A673 (cell line): ENCODE measurements at regions not wholly inside any gene's neighbourhood (a gene's known extent, or its start where the extent isn't known, plus 50 kb on each side); places are given as distances from the start of the nearest gene placed in this dataset.

Experiments used
- BruUV-seq: library from RNA; stranded (reverse); fragments of 400-500 nt; replicated peaks from 2 replicates; lab custom pipeline; 2021; lab: Mats Ljungman, UMichigan
- CTCF ChIA-PET: fragments of 300-600 bp; sonication (Branson Sonifier 250); formaldehyde crosslinking; loops from one replicate; lab custom pipeline; 2022; ENCODE audit warnings: antibody characterized with exemption; lab: Charles Lee
- POLR2A ChIA-PET: fragments of 300-600 bp; sonication (Branson Sonifier 250); formaldehyde crosslinking; loops from one replicate; lab custom pipeline; 2022; ENCODE audit warnings: antibody characterized with exemption; ENCODE audit not compliant: low non-redundant PET; lab: Charles Lee
- DNase-seq: peaks from one replicate; pipeline ENCODE4 v3.0.0-alpha.2; 2015; ENCODE audit warnings: low spot score
- H3K27ac ChIP-seq: fragments of 200-600 bp; sonication (generic); 2 replicates; pipeline ENCODE4 v1.5.1; 2016; ENCODE audit warnings: mixed run types, low read depth, mild to moderate bottlenecking, mixed read lengths, antibody characterized with exemption, low read length; ENCODE audit not compliant: poor library complexity, severe bottlenecking
- H3K27me3 ChIP-seq: fragments of 200-600 bp; sonication (generic); replicated peaks from 2 replicates; pipeline ENCODE4 v1.6.1; 2017; ENCODE audit warnings: mixed run types, low read depth, mild to moderate bottlenecking, mixed read lengths, antibody characterized with exemption, low read length; ENCODE audit not compliant: insufficient read depth, poor library complexity
- H3K36me3 ChIP-seq: fragments of 200-600 bp; sonication (generic); 2 replicates; pipeline ENCODE4 v1.6.1; 2016; ENCODE audit warnings: mixed run types, mild to moderate bottlenecking, mixed read lengths, antibody characterized with exemption, low read length; ENCODE audit not compliant: insufficient read depth, poor library complexity, severe bottlenecking
- H3K4me1 ChIP-seq: fragments of 200-600 bp; sonication (generic); 2 replicates; pipeline ENCODE4 v1.6.1; 2017; ENCODE audit warnings: mixed run types, mild to moderate bottlenecking, mixed read lengths, antibody characterized with exemption, low read length; ENCODE audit not compliant: insufficient read depth, poor library complexity, severe bottlenecking
- H3K4me3 ChIP-seq: fragments of 200-600 bp; sonication (generic); 2 replicates; pipeline ENCODE4 v1.5.1; 2016; ENCODE audit warnings: low read depth, mixed run types, mild to moderate bottlenecking, mixed read lengths, low read length; ENCODE audit not compliant: poor library complexity, severe bottlenecking
- H3K9me3 ChIP-seq: fragments of 200-600 bp; sonication (generic); 2 replicates; pipeline ENCODE4 v1.6.1; 2016; ENCODE audit warnings: mixed run types, low read depth, mild to moderate bottlenecking, mixed read lengths, antibody characterized with exemption, low read length; ENCODE audit not compliant: poor library complexity, severe bottlenecking
- EZH2 ChIP-seq: fragments of 200-600 bp; sonication (generic); IDR thresholded peaks from 2 replicates; pipeline ENCODE4 v1.6.1; 2017; ENCODE audit warnings: borderline replicate concordance, low read depth, mild to moderate bottlenecking, mixed read lengths, antibody characterized with exemption, low read length; ENCODE audit not compliant: poor library complexity, severe bottlenecking
- intact Hi-C: fragments of 100-400 bp; cut with micrococcal nuclease; formaldehyde crosslinking; loops from one replicate; pipeline ENCODE4 v1.10.0; 2022; ENCODE audit not compliant: unreplicated experiment
- TF ChIP-seq, protein P1 (sequence below): fragments of 300-800, 200-600 bp; sonication (generic); conservative IDR thresholded peaks from 2 replicates; pipeline ENCODE4 v1.5.1; 2017; ENCODE audit warnings: low read depth, mild to moderate bottlenecking, antibody characterized with exemption, low read length, moderate library complexity, mixed read lengths

DNA sequence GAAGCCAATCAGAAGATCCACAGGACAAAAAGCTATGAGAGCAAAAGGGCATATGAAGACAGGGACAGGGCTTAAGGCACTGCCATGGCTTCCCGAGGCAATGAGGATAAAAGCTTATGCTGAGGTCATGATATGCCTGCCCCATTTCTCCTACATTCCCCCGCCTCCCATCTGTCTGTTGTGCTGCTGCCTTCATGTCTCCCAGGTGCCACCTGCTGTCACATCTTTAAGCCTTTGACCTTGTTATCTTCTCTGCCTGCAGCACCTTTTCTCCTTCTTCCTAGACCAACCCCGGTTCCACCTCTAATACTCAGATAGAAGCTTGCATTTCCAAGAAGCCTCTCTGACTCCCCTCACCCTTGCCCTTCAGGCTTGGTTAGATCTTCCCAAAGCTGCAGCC, 213.8 kb downstream of the ARRDC4 start:
- intact Hi-C loops: no loop called here
- BruUV-seq: no TSS peak

DNA sequence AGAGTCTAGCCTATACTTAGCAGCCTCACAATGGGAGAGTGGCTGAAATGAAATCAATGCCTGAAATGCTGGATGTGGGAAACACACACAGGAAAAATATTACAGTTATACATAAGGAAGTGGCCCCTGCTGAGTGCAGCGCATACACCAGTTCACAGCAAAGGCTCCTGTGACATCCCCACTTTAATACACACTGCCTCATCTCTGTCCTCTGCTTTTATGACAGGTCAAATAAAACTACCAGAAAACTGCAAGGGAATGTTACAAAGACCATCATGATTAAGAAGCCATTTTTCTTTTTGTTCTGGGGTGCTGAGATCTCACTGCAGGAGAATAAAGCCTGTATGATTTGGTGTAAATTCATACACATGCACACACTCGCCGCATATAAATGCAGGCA, 214.3 kb downstream of the ARRDC4 start:
- ChIA-PET CTCF (no interaction called here), POLR2A (no interaction called here)
- DNase-seq: no peak
- Histone ChIP-seq H3K36me3 (no peaks in the 10 kb centered on the region), H3K9me3 (no peaks in the 10 kb centered on the region), H3K27ac (no peak overlapping the region), H3K4me3 (no peak overlapping the region), H3K27me3 (peaks cover 30% of the 10 kb centered on the region), H3K4me1 (no peaks in the 10 kb centered on the region)
- BruUV-seq: no TSS peak
- TF ChIP-seq, protein P1, sequence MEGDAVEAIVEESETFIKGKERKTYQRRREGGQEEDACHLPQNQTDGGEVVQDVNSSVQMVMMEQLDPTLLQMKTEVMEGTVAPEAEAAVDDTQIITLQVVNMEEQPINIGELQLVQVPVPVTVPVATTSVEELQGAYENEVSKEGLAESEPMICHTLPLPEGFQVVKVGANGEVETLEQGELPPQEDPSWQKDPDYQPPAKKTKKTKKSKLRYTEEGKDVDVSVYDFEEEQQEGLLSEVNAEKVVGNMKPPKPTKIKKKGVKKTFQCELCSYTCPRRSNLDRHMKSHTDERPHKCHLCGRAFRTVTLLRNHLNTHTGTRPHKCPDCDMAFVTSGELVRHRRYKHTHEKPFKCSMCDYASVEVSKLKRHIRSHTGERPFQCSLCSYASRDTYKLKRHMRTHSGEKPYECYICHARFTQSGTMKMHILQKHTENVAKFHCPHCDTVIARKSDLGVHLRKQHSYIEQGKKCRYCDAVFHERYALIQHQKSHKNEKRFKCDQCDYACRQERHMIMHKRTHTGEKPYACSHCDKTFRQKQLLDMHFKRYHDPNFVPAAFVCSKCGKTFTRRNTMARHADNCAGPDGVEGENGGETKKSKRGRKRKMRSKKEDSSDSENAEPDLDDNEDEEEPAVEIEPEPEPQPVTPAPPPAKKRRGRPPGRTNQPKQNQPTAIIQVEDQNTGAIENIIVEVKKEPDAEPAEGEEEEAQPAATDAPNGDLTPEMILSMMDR: no peak
- TF ChIP-seq EZH2: no peak
- intact Hi-C loops: loop anchor here (5.0 kb wide), 4 partner anchors 88 to 418 kb away; no protein-coding TSS in a partner anchor

More for the DNA sequence above, 213.8 kb downstream of the ARRDC4 start:
- H3K4me1 ChIP-seq: no peaks in the 10 kb centered on the region
- no peaks in the 10 kb centered on the region for H3K36me3 ChIP-seq
- POLR2A ChIA-PET: no interaction called here
- CTCF ChIA-PET: no interaction called here
- H3K9me3 ChIP-seq: no peaks in the 10 kb centered on the region
- TF ChIP-seq EZH2: no peak
- TF ChIP-seq, protein P1: no peak
- no peak overlapping the region for H3K4me3 ChIP-seq
- no peak for DNase-seq
- peaks cover 29% of the 10 kb centered on the region for H3K27me3 ChIP-seq
- H3K27ac ChIP-seq: no peak overlapping the region

DNA sequence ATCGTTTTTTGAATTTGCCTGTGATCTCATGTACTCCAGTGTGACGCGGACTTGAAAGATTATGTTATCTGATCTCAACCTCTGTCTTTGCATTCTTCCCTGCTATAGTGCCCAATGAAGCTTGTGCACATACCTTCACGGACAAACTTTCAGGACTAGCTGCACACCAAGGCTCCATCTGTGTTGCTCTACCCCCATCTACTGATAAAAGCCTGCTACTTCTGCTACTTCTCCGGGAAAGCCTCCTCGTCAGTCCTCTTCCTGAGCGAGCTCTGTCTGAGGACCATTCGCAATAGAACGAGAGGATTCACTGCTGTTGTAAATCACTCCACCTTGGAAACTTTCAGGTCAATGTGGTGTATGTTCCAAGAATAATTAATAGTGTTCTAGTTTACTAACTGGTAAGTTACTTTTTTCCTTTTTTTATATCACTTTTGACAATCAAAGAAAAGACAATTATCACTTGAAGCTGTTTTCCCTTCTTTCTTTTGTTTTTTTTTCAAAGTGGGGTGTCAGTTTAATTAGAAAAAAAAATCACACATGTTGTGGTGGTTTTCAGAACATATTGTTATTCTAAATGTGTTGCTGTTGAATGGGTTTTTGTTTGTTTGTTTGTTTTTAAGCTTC, 217.6 kb downstream of the ARRDC4 start:
- intact Hi-C loops: loop anchor here (1.0 to 5.0 kb wide), 6 partner anchors 91 to 421 kb away; no protein-coding TSS in a partner anchor

More for the DNA sequence above, 217.6 kb downstream of the ARRDC4 start:
- POLR2A ChIA-PET: interaction anchor here (0.7 kb wide), 1 partner anchor 422 kb away, joined by 13 read pairs; no protein-coding TSS in a partner anchor
- Histone ChIP-seq H3K36me3 (no peaks in the 10 kb centered on the region), H3K4me3 (no peak overlapping the region), H3K4me1 (no peaks in the 10 kb centered on the region), H3K9me3 (no peaks in the 10 kb centered on the region), H3K27ac (no peak overlapping the region), H3K27me3 (peaks cover 37% of the 10 kb centered on the region)
- DNase-seq: peak; percentile 83
- TF ChIP-seq, protein P1: peak; percentile 81
- TF ChIP-seq EZH2: no peak
- CTCF ChIA-PET: interaction anchor here (0.5 to 1.3 kb wide), 7 partner anchors 35 to 712 kb away, joined by 3 to 8 read pairs (median 5); no protein-coding TSS in a partner anchor
- BruUV-seq: no TSS peak
